ENCODE measurements at regions not wholly inside any gene's neighbourhood (a gene's known extent, or its start where the extent isn't known, plus 50 kb on each side); places are given as distances from the start of the nearest gene placed in this dataset.

- no peak for DNase-seq
These were observed 222.6 kb downstream of the SNX18 start for GRCh38 chr5:54740141-54740540.

GRCh38 chr5:54739371-54739770 lies 221.8 kb downstream of the SNX18 start:
- DNase-seq = no peak

GRCh38 chr5:54738973-54739367 lies 221.4 kb downstream of the SNX18 start:
- DNase-seq = no peak

- DNase-seq = no peak
These were observed 220.8 kb downstream of the SNX18 start for GRCh38 chr5:54738118-54738972.

GRCh38 chr5:54736003-54736797 lies 218.6 kb downstream of the SNX18 start:
- no peak for DNase-seq

- no peak for DNase-seq
These were observed 215.5 kb downstream of the SNX18 start for GRCh38 chr5:54733101-54733500.

GRCh38 chr5:54732108-54732507 lies 214.5 kb downstream of the SNX18 start:
- DNase-seq = no peak

- no peak for DNase-seq
These were observed 211.0 kb downstream of the SNX18 start for GRCh38 chr5:54728588-54728915.

- no peak for DNase-seq
These were observed 210.5 kb downstream of the SNX18 start for GRCh38 chr5:54727874-54728587.

GRCh38 chr5:54725391-54726280 lies 208.1 kb downstream of the SNX18 start:
- no peak for DNase-seq

GRCh38 chr5:54722846-54723433 lies 205.4 kb downstream of the SNX18 start:
- no peak for DNase-seq

GRCh38 chr5:54721951-54722654 lies 204.5 kb downstream of the SNX18 start:
- DNase-seq = no peak

- DNase-seq = no peak
These were observed 203.6 kb downstream of the SNX18 start for GRCh38 chr5:54721116-54721515.

- no peak for DNase-seq
These were observed 202.8 kb downstream of the SNX18 start for GRCh38 chr5:54720341-54720740.

GRCh38 chr5:54719384-54720283 lies 202.1 kb downstream of the SNX18 start:
- DNase-seq = peak; percentile 33

- no peak for DNase-seq
These were observed 201.1 kb downstream of the SNX18 start for GRCh38 chr5:54718656-54719055.

GRCh38 chr5:54717870-54718269 lies 200.3 kb downstream of the SNX18 start:
- peak; percentile 40 for DNase-seq

GRCh38 chr5:54717459-54717858 lies 199.9 kb downstream of the SNX18 start:
- no peak for DNase-seq

GRCh38 chr5:54713923-54714581 lies 196.5 kb downstream of the SNX18 start:
- no peak for DNase-seq

- DNase-seq = no peak
These were observed 191.5 kb downstream of the SNX18 start for GRCh38 chr5:54709096-54709495.

Data from activated CD4-positive, alpha-beta T cell treated with anti-CD3 and anti-CD28 coated beads for 48 hours (primary cell).